HUES6 (cell line): ENCODE measurements at regions not wholly inside any gene's neighbourhood (a gene's known extent, or its start where the extent isn't known, plus 50 kb on each side); places are given as distances from the start of the nearest gene placed in this dataset.

Experiments
- H3K27ac ChIP-seq: 2 replicates; pipeline ENCODE4 v1.7.0; 2013; ENCODE audit warnings: low read depth, mild to moderate bottlenecking, low read length, inconsistent platforms
- H3K27me3 ChIP-seq: 2 replicates; pipeline ENCODE4 v1.6.1; 2013; ENCODE audit warnings: low read length; ENCODE audit not compliant: control insufficient read depth, insufficient read depth
- H3K36me3 ChIP-seq: 2 replicates; pipeline ENCODE4 v1.6.1; 2013; ENCODE audit warnings: low read length; ENCODE audit not compliant: control insufficient read depth, insufficient read depth
- H3K4me1 ChIP-seq: 2 replicates; pipeline ENCODE4 v1.6.1; 2013; ENCODE audit warnings: low read length; ENCODE audit not compliant: control insufficient read depth, insufficient read depth
- H3K4me3 ChIP-seq: 2 replicates; pipeline ENCODE4 v1.5.1; 2013; ENCODE audit warnings: low read depth, low read length
- H3K9ac ChIP-seq: one replicate; pipeline ENCODE4 v1.6.1; 2013; ENCODE audit warnings: mild to moderate bottlenecking, low read length
- H3K9me3 ChIP-seq: 2 replicates; pipeline ENCODE4 v1.6.1; 2013; ENCODE audit warnings: low read depth, low read length; ENCODE audit not compliant: control insufficient read depth, insufficient read depth

DNA sequence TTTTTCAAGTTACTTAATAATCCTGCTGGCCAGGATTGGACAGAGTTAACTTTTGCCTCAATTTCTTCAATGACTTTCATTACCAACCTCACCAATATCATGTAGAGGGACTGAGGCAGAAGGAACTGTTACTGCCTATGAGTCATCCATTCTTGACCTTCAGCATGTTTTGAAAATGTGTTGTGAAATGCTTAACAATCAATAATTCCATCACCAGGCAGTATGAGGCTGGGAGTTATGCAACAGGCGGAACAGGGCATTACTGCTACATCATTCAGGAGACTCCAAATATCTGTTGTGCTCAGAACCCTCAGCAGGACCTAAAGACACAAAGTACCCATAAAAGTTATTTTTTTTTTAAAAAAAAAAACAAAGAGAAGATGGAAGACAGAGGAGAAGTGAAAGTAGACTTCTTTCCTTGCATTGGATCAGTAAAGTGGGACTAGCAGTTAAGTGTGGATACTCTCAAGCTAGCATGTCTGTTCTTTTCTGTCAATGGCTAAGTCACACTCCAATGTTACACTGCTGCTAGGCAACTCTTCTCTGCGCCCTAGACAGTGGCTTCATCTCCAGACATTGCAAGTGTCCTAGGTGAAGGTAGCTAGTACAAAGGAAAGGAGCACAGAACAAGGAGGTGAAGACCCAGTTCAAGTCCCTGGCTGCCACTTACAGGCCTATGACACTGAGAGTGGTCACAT, 184.9 kb upstream of the LPP start:
- Histone ChIP-seq H3K27ac (no peak overlapping the region), H3K4me3 (no peak overlapping the region), H3K4me1 (no peaks in the 10 kb centered on the region)

DNA sequence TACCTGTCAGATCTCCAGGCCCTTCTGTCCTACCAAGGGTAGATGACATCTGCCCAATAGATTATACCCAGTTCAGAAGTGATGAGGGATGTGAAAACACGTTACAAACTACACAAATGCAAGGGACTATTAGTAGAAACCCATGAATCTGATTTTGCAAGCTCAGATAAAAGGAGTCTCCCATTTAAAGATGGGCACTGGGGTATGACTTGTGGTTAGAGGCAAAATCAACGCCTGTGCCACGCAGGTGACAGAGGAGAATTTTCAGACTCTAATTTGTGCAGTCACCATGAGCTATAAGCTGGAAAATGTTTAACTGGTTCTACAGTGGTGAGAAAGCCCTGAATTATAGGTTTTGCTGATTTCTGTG, 184.4 kb upstream of the LPP start:
- Histone ChIP-seq H3K27me3 (no peaks in the 10 kb centered on the region), H3K4me3 (no peak overlapping the region), H3K27ac (no peak overlapping the region), H3K9me3 (no peaks in the 10 kb centered on the region), H3K4me1 (no peaks in the 10 kb centered on the region), H3K36me3 (no peaks in the 10 kb centered on the region), H3K9ac (no peak overlapping the region)

More for the DNA sequence above, 184.9 kb upstream of the LPP start:
- Histone ChIP-seq H3K9ac (no peak overlapping the region), H3K36me3 (no peaks in the 10 kb centered on the region), H3K9me3 (no peaks in the 10 kb centered on the region), H3K27me3 (no peaks in the 10 kb centered on the region)

DNA sequence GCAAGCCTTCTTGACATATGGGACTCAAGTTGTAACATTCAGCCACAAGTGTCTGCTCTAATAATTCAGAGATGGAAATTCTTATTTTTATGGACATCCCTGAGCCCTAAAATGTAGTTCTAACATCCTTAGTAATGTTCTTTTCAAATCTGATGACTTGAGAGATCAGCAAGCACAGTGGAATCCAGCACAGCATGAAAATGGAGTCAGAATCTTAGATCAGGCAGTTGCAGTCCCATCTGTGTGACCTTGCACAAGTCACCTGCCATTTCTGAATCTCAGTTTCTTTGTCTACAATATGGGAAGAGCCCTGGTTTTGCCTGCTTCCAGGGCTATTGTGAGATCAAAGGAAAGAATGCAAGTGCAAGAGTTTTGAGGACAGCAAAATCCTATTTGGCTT, 183.9 kb upstream of the LPP start:
- Histone ChIP-seq H3K9me3 (no peaks in the 10 kb centered on the region), H3K4me1 (no peaks in the 10 kb centered on the region), H3K9ac (no peak overlapping the region), H3K27ac (no peak overlapping the region), H3K36me3 (no peaks in the 10 kb centered on the region), H3K4me3 (no peak overlapping the region), H3K27me3 (no peaks in the 10 kb centered on the region)

DNA sequence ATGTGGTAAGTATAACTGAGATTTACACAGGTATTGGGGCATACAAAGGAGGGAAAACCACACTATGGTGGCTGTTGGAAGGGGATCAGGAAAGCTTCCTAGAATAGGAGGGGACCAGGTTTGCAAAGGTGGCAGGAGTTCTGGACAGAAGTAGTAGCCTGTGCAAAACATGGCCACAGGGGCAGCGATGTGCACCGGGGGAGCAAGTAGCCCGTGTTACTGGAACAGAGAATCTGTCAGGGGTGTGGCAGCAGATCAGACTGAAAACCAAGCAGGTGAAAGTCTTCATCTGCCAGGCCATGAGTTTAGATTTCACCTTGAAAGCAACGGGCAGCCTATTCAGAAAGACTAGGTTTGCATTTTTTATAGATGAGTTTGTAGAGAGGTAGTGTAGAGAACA, 182.3 kb upstream of the LPP start:
- H3K27me3 ChIP-seq, result no peaks in the 10 kb centered on the region
- no peak overlapping the region for H3K9ac ChIP-seq
- no peaks in the 10 kb centered on the region for H3K4me1 ChIP-seq
- H3K4me3 ChIP-seq, result no peak overlapping the region
- no peaks in the 10 kb centered on the region for H3K36me3 ChIP-seq
- H3K9me3 ChIP-seq, result no peaks in the 10 kb centered on the region
- no peak overlapping the region for H3K27ac ChIP-seq

DNA sequence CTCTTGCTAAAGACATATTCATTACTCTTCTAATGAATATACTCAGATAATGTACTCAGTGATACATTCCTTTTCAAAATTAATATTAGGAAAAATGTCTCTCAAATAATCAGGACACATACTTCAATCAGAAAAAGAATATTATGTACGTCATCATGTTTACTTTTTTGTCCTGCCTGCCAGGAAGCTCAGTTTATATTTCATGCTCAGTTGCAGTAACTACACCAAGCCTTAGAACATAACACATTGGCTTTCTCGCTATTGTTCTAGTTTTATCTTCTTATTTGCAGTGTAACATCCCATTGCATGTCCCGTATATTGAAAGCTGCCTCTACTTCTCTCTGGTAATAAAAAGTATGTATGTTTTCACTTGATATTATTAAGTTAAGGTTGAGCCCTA, 181.5 kb upstream of the LPP start:
- H3K4me3 ChIP-seq, result no peak overlapping the region
- H3K4me1 ChIP-seq, result no peaks in the 10 kb centered on the region
- no peak overlapping the region for H3K27ac ChIP-seq

DNA sequence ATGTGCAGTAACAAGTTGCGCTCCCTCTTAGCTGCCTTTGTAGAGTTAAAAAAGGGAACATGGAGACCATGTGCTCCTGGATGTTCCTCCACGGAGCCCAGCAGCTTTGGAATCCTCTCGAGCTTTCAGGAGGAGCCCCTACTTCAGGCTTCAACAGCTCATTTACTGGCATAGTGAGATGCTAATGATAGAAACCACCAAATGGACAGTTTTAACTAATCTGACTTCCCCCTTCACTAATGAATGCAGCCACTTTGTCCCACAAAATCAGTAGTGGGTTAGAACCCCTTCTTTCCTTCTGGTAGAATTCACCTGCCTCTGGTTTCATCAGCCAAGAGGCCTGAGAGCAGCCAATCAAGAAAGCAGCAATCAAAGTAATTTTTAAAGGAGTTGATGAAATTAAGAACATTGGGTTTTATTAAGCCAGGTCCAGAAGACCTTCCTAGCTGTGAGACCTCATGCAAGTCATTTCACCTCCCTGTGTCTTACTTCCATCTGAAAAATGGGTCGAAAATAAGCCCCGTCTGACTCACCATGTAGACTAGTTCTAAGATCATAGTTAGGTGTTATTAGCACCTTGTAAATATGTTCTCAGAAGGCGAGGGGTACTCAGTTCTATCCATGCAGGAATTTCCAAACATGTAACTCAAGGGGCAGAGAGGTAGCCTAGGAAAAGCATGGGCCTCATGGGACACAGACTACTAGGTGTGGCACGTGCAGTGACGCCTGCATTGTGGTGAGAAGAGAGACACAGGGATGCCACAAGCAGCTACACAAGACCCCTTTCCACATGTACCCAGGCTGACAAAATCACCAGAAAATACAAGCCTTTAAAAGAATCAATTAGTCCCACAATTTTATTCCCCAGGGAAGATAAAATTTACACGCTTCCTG, 179.7 kb upstream of the LPP start:
- Histone ChIP-seq H3K4me3 (no peak overlapping the region), H3K9ac (no peak overlapping the region), H3K9me3 (peaks cover 8% of the 10 kb centered on the region), H3K4me1 (no peaks in the 10 kb centered on the region), H3K27me3 (no peaks in the 10 kb centered on the region), H3K27ac (no peak overlapping the region), H3K36me3 (no peaks in the 10 kb centered on the region)

More for the DNA sequence above, 181.5 kb upstream of the LPP start:
- no peaks in the 10 kb centered on the region for H3K36me3 ChIP-seq
- H3K27me3 ChIP-seq, result no peaks in the 10 kb centered on the region
- no peak overlapping the region for H3K9ac ChIP-seq
- H3K9me3 ChIP-seq, result 0 out of 2 replicates have a peak, but pooled peaks cover 3% of the 10 kb centered on the region

DNA sequence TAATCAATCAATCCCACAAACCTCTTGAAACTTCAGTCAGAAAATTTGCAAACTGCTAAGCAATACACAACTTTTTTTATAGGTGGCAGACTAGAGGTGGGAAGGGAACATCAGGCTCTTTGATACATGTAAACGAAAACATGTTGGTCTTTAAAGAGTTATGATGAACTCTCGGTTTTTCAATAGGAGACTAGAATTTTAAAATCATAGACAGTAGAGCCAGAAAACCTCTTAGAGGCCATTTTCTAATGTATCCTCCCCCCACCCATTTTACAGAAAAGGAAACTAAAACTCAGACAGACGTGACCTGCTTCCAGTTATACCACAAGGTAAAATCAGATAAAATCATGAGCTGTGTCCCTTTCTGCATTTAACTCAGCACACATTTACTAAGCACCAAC, 179.1 kb upstream of the LPP start:
- Histone ChIP-seq H3K4me1 (no peaks in the 10 kb centered on the region), H3K9ac (no peak overlapping the region), H3K27ac (no peak overlapping the region), H3K36me3 (no peaks in the 10 kb centered on the region), H3K9me3 (peaks cover 8% of the 10 kb centered on the region), H3K4me3 (no peak overlapping the region), H3K27me3 (no peaks in the 10 kb centered on the region)

DNA sequence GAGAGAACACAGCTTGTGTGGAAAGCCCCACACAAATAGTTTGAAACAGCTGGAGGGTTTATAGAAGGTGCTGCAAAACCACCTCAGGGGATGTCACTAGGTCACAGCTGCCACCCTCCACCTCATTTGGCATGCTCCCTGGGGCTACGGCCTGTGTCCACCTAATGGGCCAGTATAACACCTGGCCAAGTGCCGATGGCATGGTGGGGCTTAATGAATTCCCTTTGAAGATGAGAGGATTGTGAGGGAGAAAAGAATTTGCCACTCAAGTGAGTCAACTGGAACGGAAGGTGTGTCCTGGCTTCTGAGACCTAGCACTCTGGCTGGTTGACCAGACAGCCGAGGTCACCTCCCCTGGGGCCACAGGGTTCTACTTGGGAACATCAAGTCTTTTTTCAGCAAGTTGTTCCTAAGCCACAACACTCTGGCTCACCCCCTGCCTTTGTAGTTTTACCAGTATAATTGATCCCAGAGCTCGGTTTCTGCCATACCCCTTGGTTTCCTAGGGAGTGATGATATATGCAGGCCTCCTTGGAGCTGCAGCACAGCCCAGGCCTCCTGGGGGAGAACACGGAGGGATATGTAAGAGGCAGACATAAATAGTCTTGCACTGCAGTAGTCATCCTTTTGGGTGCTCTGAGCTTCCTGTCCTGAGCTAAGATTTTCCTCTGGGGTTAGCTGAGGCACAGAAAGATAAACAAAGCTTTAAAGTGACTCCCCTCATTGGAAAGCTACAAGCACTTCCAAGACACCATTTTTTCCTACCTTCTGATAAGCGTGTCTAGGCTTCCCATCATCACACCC, 178.2 kb upstream of the LPP start:
- Histone ChIP-seq H3K4me1 (no peaks in the 10 kb centered on the region), H3K36me3 (no peaks in the 10 kb centered on the region), H3K9ac (no peak overlapping the region), H3K27ac (no peak overlapping the region), H3K4me3 (no peak overlapping the region), H3K9me3 (peaks cover 8% of the 10 kb centered on the region), H3K27me3 (no peaks in the 10 kb centered on the region)

DNA sequence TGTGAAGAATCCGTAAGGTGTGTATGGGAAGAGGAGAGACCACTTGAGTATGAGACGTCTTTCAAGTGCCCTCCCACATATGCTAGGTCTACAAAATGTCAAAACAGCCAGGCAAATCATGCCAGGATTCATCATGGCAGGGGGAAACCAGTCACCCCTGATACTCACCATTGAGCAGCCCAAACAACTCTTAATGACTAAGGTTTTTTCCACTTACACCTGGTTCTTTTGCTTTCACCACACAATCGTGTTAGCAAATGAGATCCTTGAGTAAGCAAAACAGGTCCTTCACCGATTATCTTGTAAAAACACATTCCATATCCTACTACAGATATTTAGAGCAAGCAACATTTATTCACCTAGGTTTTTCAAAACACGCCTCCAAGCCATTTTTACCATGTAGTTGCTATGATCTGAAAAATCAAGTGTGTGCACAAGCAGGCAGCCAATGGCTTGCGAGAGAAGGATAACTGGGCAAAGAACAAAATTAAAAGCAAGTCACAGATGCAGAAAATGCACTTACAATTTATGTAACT, 177.5 kb upstream of the LPP start:
- Histone ChIP-seq H3K27me3 (no peaks in the 10 kb centered on the region), H3K9ac (no peak overlapping the region), H3K9me3 (peaks cover 8% of the 10 kb centered on the region), H3K36me3 (no peaks in the 10 kb centered on the region), H3K27ac (no peak overlapping the region), H3K4me3 (no peak overlapping the region), H3K4me1 (no peaks in the 10 kb centered on the region)

DNA sequence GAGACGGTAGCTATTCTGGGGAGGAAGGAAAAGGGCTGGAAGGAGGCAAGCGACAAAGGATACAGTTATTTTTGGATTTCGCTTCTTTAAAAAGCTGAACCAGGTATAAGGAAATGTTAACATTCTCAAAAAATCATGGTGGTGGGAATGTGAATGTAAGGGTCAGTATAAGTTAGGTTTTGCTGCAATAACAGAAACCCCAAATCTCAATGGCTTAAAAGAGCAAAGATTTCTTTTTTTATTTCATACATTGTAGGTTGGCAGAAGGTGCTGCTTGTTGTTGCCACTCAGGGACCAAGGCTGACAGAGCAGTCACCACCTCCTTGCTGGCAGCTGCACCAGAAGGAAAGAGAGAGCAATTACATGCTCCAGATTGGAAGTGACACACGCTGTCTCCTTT, 176.3 kb upstream of the LPP start:
- Histone ChIP-seq H3K4me1 (no peaks in the 10 kb centered on the region), H3K9me3 (peaks cover 8% of the 10 kb centered on the region), H3K27ac (no peak overlapping the region), H3K4me3 (no peak overlapping the region), H3K27me3 (no peaks in the 10 kb centered on the region), H3K9ac (no peak overlapping the region), H3K36me3 (no peaks in the 10 kb centered on the region)
